GM12878 (cell line): ENCODE measurements at regions not wholly inside any gene's neighbourhood (a gene's known extent, or its start where the extent isn't known, plus 50 kb on each side); places are given as distances from the start of the nearest gene placed in this dataset.

Experiments used
- ATAC-seq: fragments of 200-7000 bp; cut with Tn5 transposase; 3 replicates; pipeline ENCODE4 v1.9.1; 2020; ENCODE audit warnings: mild to moderate bottlenecking, moderate library complexity
- BruUV-seq: library from RNA; stranded (reverse); fragments of 400-500 nt; replicated peaks from 2 replicates; lab custom pipeline; 2021; lab: Mats Ljungman, UMichigan
- CTCF ChIA-PET: fragments of 300-600 bp; sonication (Branson Sonifier 250); formaldehyde crosslinking; extraction: SDS; loops from one replicate; lab custom pipeline; 2021; ENCODE audit warnings: inconsistent platforms; lab: Yijun Ruan, JAX
- POLR2A ChIA-PET: fragments of 350-600 bp; formaldehyde crosslinking; extraction: SDS; loops from one replicate; lab custom pipeline; 2021; ENCODE audit warnings: inconsistent platforms; lab: Charles Lee
- RAD21 ChIA-PET: fragments of 300-600 bp; sonication (Branson Sonifier 250); formaldehyde crosslinking; loops from one replicate; lab custom pipeline; 2023; ENCODE audit warnings: antibody characterized with exemption; ENCODE audit not compliant: unreplicated experiment; lab: Charles Lee
- SMC1A ChIA-PET: fragments of 300-600 bp; sonication (Branson Sonifier 250); formaldehyde crosslinking; loops from one replicate; lab custom pipeline; 2023; ENCODE audit not compliant: unreplicated experiment, uncharacterized antibody; lab: Charles Lee
- DNase-seq: peaks from one replicate; pipeline ENCODE4 v3.0.0-alpha.2; 2011; ENCODE audit warnings: low read depth, low spot score
- FAIRE-seq: peaks from 3 replicates; lab custom pipeline; 2011; peaks lifted over from hg19 to GRCh38; lab: Jason Lieb, UNC
- H2AFZ ChIP-seq: 2 replicates; pipeline ENCODE4 v1.6.0; 2011; ENCODE audit warnings: low read depth, low read length, control low read depth; ENCODE audit not compliant: control insufficient read depth
- H3K27ac ChIP-seq: 2 replicates; pipeline ENCODE4 v1.5.1; 2011; ENCODE audit warnings: control low read depth; ENCODE audit not compliant: control insufficient read depth, insufficient read depth
- H3K27me3 ChIP-seq, 2 experiments: replicated peaks in 1 of 2; 2 replicates each; pipeline versions ENCODE4 v1.6.0 to v1.6.1; 2011; ENCODE audit warnings: low read length in 1 of 2; ENCODE audit not compliant: control insufficient read depth in 2 of 2, insufficient read depth in 2 of 2
- H3K36me3 ChIP-seq, 2 experiments: 2 replicates each; pipeline ENCODE4 v1.5.1; 2011; ENCODE audit warnings: low read length in 1 of 2; ENCODE audit not compliant: control insufficient read depth in 2 of 2, insufficient read depth in 2 of 2
- H3K4me1 ChIP-seq: 2 replicates; pipeline ENCODE4 v1.6.1; 2011; ENCODE audit warnings: mild to moderate bottlenecking, low read length, moderate library complexity, mixed read lengths; ENCODE audit not compliant: control insufficient read depth, insufficient read depth
- H3K4me2 ChIP-seq: 2 replicates; pipeline ENCODE4 v1.6.0; 2011; ENCODE audit warnings: control low read depth; ENCODE audit not compliant: control insufficient read depth, insufficient read depth
- H3K4me3 ChIP-seq: fragments of 200-600 bp; sonication (generic); 2 replicates; pipeline ENCODE4 v1.5.1; 2016
- H3K79me2 ChIP-seq: 2 replicates; pipeline ENCODE4 v1.6.0; 2011; ENCODE audit warnings: low read length; ENCODE audit not compliant: control insufficient read depth, insufficient read depth
- H3K9ac ChIP-seq: 2 replicates; pipeline ENCODE4 v1.8.0; 2011; ENCODE audit warnings: low read length, control low read depth, mixed read lengths; ENCODE audit not compliant: control insufficient read depth, insufficient read depth
- H3K9me3 ChIP-seq: replicated peaks from 3 replicates; pipeline ENCODE4 v1.5.1; 2011; ENCODE audit warnings: mild to moderate bottlenecking, low read length; ENCODE audit not compliant: control insufficient read depth, insufficient read depth
- H4K20me1 ChIP-seq: 2 replicates; pipeline ENCODE4 v1.6.0; 2011; ENCODE audit not compliant: control insufficient read depth, insufficient read depth
- ATF7 ChIP-seq: fragments of 450-650 bp; IDR thresholded peaks from 2 replicates; pipeline ENCODE4 v1.6.1; 2016; ENCODE audit warnings: low read depth, mild to moderate bottlenecking
- CBX5 ChIP-seq: sonication (generic); IDR thresholded peaks from 2 replicates; pipeline ENCODE4 v1.6.1; 2016; ENCODE audit warnings: low read depth, moderate library complexity, mild to moderate bottlenecking, inconsistent platforms
- CUX1 ChIP-seq: IDR thresholded peaks from 2 replicates; pipeline ENCODE4 v1.6.1; 2012; ENCODE audit warnings: improper control_type of control experiment, low read depth, low read length; ENCODE audit not compliant: insufficient replicate concordance
- NFIC ChIP-seq: IDR thresholded peaks from 2 replicates; pipeline ENCODE4 v1.6.1; 2012; ENCODE audit warnings: low read depth, mild to moderate bottlenecking, inconsistent platforms, low read length, moderate library complexity
- NFXL1 ChIP-seq: fragments of 450-650 bp; IDR thresholded peaks from 2 replicates; pipeline ENCODE4 v1.6.1; 2017; ENCODE audit warnings: antibody characterized with exemption, mild to moderate bottlenecking, borderline replicate concordance
- PML ChIP-seq: IDR thresholded peaks from 2 replicates; pipeline ENCODE4 v1.6.1; 2012; ENCODE audit warnings: low read length, inconsistent platforms
- PRDM15 ChIP-seq: fragments of 450-650 bp; formaldehyde crosslinking; IDR thresholded peaks from 2 replicates; pipeline ENCODE4 v1.4.0; 2020; ENCODE audit warnings: mild to moderate bottlenecking, moderate library complexity
- SRF ChIP-seq, 2 experiments: IDR thresholded peaks; 2 replicates each; pipeline ENCODE4 v1.6.1; 2011; ENCODE audit warnings: low read depth in 2 of 2, low read length in 2 of 2, mild to moderate bottlenecking in 1 of 2, moderate library complexity in 1 of 2
- ZNF217 ChIP-seq: fragments of 450-650 bp; IDR thresholded peaks from 2 replicates; pipeline ENCODE4 v1.6.1; 2017; ENCODE audit warnings: antibody characterized with exemption, mild to moderate bottlenecking
- WGBS: methylation state at CpG from one replicate; pipeline ENCODE4 v1.1.6; 2016; ENCODE audit warnings: low lambda C conversion rate; ENCODE audit not compliant: insufficient replicate concordance, insufficient coverage; ENCODE audit errors: missing lambda C conversion rate; 5-methylcytosine and 5-hydroxymethylcytosine counted together
- in situ Hi-C: fragments of 300-500 bp; cut with MboI; formaldehyde crosslinking; loops from 9 replicates; pipeline ENCODE4 v1.14.3; 2018; ENCODE audit warnings: mixed read lengths
- intact Hi-C: fragments of 100-400 bp; cut with micrococcal nuclease; formaldehyde crosslinking; loops from one replicate; pipeline ENCODE4 v1.14.2; 2022; ENCODE audit not compliant: unreplicated experiment
- TF ChIP-seq, protein P1 (sequence below): fragments of 150-350 bp; IDR thresholded peaks from 2 replicates; pipeline ENCODE4 v1.6.1; 2016; ENCODE audit warnings: low read depth, low read length

DNA sequence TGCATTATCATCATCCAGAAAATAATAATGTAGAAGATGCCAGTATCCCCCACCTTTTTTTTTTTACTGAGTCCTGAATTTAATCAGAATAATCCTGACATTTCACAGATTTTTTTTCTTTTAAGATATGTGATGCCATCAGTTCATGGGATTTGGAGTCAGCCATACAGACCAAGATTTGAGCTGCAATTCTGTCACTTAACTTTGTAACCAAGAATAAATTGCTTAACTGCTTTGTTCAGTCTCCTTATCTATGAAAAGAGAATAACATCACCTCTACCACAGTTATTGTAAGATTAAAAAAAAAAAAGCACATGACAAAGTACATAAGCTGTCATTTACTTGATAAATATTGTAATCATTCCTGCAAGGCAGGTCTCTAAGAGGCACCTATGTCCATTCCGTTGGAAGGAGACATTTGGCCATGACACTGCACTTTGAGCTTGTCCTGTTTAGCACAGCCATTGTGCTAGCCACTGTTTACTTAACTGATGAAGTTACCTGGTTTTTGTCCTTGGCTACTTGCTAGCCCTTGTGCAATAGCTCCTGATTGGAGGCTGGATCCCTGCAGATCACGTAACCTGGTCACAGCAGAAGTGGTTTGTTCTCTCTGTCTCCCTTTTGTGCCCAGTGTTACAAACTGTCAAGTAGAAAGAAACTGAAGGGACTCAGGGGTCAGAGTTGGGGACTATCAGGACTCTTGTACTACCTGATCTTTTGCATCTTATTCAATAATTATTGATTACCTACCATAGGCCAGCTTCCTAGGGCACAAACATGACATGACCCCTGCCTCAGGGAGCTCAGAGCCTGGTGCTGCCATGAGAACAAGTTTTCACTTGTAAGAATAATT, 306.0 kb downstream of the WDR72 start:
- WGBS = 17% methylated on average over 2 of the region's 2 CpGs

More for the DNA sequence above, 306.0 kb downstream of the WDR72 start:
- no peak overlapping the region for H3K9ac ChIP-seq
- no peaks in the 10 kb centered on the region for H3K36me3 ChIP-seq
- no peaks in the 10 kb centered on the region for H3K9me3 ChIP-seq
- H3K4me3 ChIP-seq = no peak overlapping the region
- RAD21 ChIA-PET = no interaction called here
- no peaks in the 10 kb centered on the region for H3K27me3 ChIP-seq
- SMC1A ChIA-PET = interaction anchor here (1.0 kb wide), 1 partner anchor 11 kb away, joined by 4 read pairs; no protein-coding TSS in a partner anchor
- no peak overlapping the region for H2AFZ ChIP-seq
- in situ Hi-C loops (no loop called here), intact Hi-C loops (no loop called here)
- no peaks in the 10 kb centered on the region for H3K79me2 ChIP-seq
- no peak overlapping the region for H3K27ac ChIP-seq
- no peaks in the 10 kb centered on the region for H4K20me1 ChIP-seq
- TF ChIP-seq PRDM15 (CRISPR knock-in tag) (no peak), SRF (IDR thresholded peaks at IDR 0.05; ENCODE audit: low read depth in 2 of 2, low read length in 2 of 2) (no peak), PML (no peak), CBX5 (no peak), NFXL1 (no peak), ATF7 (no peak), NFIC (no peak), CUX1 (no peak), ZNF217 (no peak)
- TF ChIP-seq, protein P1, sequence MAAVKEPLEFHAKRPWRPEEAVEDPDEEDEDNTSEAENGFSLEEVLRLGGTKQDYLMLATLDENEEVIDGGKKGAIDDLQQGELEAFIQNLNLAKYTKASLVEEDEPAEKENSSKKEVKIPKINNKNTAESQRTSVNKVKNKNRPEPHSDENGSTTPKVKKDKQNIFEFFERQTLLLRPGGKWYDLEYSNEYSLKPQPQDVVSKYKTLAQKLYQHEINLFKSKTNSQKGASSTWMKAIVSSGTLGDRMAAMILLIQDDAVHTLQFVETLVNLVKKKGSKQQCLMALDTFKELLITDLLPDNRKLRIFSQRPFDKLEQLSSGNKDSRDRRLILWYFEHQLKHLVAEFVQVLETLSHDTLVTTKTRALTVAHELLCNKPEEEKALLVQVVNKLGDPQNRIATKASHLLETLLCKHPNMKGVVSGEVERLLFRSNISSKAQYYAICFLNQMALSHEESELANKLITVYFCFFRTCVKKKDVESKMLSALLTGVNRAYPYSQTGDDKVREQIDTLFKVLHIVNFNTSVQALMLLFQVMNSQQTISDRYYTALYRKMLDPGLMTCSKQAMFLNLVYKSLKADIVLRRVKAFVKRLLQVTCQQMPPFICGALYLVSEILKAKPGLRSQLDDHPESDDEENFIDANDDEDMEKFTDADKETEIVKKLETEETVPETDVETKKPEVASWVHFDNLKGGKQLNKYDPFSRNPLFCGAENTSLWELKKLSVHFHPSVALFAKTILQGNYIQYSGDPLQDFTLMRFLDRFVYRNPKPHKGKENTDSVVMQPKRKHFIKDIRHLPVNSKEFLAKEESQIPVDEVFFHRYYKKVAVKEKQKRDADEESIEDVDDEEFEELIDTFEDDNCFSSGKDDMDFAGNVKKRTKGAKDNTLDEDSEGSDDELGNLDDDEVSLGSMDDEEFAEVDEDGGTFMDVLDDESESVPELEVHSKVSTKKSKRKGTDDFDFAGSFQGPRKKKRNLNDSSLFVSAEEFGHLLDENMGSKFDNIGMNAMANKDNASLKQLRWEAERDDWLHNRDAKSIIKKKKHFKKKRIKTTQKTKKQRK = no peak
- DNase-seq = no peak
- POLR2A ChIA-PET = no interaction called here
- CTCF ChIA-PET = no interaction called here
- ATAC-seq = no peak
- BruUV-seq = no TSS peak
- no peaks in the 10 kb centered on the region for H3K4me1 ChIP-seq
- H3K4me2 ChIP-seq = no peak overlapping the region
- no peak for FAIRE-seq
